Right lung (tissue), 2 donors: ENCODE measurements at regions not wholly inside any gene's neighbourhood (a gene's known extent, or its start where the extent isn't known, plus 50 kb on each side); places are given as distances from the start of the nearest gene placed in this dataset.

Experiments
- DNase-seq, 2 donors: peaks; one replicate each; pipeline ENCODE4 v3.0.0-alpha.2; 2013

DNA sequence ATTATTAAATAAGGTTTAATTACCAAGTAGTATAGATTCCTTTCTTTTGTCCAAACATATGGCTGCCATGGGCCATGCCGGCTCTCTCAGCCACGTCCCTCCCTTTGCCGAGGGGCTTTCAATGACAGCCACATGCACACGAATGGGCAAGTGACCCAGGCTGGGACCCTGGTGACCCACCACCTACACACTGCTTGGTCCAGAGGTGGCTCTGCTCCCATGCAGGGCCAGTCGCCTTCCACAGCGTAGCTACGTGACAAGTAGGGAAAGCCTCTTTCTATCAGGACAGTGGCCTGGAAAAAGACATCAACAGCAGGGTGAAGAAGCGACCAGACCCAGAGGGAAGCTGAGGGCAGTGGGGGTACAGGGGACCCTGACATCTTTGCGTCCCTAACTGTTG, 152.8 kb upstream of the CST7 start:
- no peak for DNase-seq

DNA sequence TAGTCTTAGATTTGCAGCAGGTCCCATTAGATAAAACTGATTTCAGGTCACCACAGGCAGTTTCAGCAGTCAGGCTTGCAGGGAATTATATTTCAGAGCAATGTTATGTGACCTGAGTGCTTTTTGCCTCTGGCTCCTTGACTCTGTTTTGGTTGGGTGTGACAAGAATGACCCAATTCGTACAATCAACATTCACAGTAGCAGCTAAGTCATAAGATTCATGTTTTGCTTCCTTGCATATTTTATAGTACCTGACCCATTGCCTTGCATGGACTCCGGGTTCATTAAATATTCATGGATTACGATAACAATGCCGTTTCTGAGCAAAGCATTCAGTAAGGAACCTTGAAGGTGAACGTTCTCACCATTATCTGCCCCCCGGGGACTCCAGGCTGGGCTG, 152.0 kb upstream of the CST7 start:
- DNase-seq: no peak

DNA sequence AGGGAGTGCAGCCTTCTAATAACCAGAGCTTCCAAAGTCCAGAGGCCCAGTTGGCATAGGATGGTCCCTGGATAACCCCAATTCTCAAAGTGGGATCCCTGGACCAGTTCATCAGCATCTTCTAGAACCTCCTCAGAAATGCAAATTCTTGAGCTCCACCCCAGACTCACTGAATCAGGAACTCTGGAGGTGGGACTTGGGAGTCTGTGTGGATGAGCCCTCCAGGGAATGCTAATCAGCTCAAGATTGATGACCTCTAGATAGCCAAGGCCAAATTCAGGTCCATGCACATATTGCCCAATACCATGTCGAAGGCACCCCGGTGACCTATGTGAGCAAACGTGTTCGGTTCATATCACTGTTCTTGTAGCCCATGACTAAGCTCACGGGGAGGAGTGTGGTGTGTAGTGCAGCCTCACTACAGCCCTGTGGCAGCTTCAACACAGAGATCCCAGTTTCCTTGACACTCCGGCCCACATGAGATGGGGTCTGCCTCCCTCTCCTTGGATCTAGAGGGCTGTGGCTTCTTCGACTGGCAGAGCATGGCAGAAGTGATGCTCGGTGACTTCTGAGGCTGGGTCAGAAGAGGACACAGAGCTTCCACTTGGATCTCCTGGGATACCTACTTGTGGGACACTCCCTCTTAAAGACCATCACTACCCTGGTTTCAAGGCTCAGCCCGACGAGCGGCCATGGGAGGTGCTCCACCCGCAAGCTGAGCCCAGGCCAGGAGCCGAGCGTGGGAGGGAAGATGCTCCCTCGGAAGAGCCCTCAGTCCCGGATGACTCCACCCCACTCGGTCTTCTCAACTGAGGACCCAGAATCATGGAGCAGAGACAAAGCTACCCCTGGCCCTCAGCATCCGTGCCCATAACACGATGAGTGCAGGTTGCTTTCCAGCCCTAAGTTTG, 151.1 kb upstream of the CST7 start:
- DNase-seq: no peak

DNA sequence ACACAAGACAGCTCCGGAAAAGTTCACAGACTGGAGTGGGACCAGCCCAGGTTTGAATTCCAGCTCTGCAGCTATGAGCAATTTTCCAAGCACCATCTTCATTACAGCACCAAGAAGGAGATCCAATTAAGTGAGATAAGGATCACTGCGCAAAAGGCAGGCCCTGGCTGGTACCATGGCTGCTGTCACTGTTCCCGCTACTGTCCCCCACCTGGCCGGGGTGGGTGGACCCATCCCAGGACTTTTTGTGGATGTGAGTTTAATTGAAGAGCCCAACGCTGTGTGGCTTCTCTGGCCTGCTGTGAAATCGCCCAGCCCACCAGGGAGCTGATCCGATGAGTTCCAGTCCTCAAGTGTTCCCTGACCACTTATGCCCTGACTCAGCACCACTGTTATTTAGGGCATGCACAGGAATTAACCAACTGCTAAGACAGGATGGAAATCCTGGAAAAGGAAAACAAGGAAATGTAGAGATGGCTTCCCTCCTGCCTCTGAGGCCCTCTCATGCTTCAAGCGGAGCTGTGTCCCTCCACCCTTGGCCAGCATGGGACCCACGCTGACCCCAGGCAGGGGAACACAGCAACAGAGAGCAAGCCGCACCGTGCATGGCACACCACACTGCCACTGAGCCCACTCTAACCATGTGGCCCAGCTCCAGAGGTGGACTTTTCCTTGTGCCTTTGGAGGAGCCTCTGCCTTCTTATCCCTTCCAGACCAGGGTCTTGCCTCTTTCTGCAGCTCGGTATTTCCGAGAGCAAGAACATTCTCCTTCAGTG, 150.0 kb upstream of the CST7 start:
- DNase-seq: no peak

DNA sequence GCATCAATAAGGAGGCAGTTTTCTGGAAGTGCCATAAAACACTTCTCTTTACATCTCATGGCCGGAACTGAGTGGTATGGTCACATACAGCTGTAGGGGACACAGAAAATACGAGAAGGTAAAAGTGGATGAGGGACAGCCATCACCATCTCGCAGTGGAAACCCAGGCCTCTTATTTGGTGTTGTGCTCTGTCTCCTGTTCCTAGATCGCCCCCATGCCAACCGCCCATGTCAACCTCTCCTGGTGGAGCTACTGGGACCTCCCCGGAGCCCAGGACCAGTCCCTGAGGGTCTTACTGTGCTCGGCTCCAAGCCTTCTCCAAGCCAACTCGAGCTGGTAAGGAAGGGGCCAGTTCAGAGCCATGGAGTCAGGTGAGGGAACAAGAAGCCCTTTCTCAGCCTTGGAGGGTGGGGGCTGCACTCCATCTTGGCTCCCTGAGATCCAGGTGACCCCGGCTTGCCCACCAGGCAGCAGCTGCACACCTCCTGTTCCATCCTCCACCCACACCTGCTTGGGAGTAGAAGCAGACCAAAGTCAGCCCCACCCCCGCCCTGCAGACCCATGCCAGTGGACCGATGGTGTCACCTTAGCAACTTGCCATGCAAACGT, 149.0 kb upstream of the CST7 start:
- DNase-seq: no peak

DNA sequence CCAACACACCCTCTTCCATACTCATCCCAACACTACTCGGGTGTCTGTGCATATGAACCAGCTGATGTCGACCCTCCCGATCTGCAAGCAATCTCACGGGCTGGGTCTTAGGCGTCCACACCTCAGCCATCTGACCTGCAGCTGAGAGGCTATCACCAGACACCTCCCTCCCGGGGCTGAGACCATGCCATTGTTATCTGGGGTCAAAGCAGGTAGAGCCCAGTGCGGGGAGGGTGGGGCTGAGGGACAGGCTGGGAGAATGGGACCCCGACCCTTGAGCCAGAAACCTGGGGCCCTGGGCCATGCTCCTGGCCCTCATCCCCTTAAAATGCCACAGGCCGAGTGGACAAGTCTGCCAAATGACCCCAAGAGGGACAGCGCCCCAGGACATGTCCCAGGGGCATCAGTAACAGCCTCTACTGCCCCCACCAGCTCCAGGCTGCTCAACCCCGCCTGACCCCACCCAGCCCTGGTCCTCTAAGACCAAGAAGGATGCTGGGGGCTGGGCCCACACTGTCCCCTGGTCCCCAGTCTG, 146.7 kb upstream of the CST7 start:
- no peak for DNase-seq

DNA sequence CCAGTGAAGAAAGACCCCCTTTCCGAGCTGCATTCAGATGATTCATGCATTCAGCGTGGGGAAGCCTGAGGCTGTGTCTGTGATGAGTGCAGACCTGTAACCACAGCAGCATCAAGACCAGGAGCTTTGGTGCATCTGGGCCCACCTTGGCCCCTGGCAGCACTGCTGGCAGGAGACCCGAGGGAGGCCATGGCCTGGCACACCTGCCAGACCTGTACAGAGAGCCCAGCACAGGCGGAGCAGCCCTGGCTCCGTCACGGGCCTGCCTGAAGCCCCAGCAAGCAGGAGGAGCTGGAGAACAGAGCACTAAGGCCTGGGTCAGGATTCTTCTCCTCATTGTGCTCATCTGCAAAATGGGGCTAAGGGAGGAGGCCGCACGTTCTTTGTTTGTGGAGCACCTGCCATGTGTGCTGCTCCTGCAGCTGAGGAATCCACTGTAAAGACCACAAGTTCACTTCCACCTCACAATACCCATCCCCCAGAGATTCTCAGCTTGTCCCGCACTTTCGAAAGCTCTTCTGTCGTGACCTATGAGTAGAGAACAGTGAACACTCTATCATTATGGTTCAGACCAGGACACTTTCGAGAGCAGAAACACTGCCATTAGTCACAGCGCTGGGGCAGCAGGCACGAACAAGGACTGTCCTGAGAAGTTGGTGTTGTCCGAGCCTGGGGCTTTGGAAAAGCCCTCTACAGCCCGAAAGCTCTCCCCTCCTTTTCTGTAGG, 144.4 kb upstream of the CST7 start:
- no peak for DNase-seq

DNA sequence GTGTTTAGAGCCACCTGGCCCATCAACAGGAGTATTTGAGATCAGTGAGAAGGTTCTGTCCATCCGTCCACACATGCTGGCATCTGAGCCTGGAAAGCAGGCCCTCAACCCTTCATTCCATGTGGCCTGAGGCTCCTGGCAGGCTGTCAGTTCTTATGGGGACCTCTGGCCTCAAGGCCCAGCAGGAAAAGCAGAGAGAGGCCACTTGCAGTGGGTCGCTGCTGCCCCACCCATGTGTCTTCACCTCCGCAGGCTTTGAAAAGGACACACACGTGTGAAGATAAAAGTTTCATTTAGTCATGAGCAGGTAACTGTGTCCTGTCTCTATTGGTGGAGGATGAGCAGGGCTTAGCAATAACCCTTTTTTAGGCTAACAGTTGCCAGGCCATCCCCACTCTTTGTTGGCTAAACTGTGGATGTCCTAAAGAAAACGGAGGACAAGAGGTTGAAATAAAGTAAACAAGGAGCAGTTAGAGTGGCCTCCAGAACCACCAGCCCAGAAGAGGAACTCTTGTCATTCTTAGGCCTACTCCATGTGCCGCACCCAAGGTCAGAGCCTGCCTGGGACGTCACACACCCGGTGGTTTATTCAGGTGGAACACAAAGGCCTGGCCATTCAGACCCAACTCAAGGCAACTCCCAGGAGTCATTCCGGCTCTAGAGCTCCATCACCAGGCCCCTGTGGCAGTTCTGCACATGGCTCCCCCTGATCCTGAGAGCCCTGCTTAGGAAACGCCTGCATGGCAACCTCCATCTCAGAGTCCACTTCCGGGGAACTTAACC, 143.4 kb upstream of the CST7 start:
- DNase-seq: no peak

DNA sequence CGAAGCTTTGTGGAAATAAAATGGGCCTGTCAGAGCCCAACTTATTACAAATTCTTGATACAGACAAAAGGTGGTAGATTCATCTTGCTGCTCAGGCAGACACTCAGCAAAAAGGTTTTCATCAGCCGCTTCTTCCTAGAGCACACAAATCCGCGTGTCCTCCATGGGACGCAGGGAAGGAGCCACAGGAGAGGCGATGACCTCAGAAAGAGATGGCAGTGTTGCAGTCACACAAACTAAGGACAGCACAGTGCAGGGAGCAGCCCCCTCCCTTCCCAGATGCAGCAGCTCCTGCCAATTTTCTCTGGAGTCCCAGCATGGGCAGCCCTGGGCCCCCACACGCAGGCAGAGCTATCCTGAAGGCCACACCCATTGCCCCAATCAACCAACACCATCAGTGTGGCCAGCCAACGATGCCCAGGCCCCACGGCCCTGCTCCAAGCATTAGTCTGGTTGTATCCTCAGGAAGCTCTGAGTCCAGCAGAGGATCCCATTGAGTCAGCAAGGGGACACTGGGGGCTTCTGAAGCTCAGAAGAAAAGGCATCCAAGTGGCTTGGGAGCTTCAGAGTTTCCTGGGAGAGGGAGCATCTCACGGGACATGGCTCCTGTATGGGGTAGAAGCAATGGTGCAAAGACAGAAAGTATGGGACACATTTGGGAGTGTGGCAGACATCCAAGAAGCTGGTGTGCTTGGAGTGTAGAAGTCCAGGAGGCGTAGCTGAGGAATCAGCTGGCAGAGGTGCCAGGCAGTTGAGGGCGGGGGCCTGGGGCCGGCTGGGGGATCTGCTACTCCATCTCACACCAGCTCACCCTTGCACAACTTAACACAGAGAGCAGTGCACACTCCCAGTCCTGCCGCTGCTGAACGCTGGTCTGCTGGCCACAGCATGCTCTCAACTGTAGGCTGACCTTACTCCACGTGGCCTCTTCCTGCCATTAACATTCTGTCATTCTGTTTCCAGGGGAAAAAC, 142.1 kb upstream of the CST7 start:
- DNase-seq: no peak

DNA sequence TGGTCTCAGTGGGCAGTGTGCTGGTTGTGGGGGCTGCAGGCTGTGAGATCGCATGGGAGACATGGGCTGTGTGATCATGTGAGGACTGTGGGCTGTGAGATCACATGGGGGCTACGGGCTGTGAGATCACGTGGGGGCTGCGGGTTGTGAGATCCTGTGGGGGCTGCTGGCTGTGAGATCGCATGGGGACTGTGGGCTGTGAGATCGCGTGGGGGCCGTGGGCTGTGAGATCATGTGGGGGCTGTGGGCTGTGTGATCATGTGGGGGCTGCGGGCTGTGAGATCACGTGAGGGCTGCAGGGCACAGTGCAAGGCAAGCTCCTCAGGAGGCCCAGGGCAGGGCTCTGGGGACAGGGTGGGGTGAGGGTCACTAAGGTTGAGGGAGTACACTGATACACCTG, 140.5 kb upstream of the CST7 start:
- DNase-seq: no peak

DNA sequence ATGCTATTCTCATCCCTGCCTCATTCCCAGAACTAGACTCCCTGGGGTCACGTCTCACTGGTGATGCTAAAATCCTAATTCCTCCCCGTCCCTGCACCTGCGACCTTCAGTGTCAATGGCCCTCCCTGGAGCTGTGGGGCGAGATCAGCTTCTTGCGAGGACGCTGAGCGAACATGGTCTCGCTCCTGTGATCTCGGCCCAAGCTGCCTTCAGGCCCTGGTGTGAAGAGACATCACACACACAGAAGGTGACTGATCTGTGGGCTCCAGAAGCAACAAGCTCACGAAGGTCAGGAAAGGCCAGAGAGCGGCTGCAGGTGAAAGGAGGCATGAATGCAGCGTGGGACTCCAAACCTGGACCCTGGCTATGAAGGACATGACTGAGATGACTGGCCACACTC, 139.5 kb upstream of the CST7 start:
- DNase-seq: no peak

DNA sequence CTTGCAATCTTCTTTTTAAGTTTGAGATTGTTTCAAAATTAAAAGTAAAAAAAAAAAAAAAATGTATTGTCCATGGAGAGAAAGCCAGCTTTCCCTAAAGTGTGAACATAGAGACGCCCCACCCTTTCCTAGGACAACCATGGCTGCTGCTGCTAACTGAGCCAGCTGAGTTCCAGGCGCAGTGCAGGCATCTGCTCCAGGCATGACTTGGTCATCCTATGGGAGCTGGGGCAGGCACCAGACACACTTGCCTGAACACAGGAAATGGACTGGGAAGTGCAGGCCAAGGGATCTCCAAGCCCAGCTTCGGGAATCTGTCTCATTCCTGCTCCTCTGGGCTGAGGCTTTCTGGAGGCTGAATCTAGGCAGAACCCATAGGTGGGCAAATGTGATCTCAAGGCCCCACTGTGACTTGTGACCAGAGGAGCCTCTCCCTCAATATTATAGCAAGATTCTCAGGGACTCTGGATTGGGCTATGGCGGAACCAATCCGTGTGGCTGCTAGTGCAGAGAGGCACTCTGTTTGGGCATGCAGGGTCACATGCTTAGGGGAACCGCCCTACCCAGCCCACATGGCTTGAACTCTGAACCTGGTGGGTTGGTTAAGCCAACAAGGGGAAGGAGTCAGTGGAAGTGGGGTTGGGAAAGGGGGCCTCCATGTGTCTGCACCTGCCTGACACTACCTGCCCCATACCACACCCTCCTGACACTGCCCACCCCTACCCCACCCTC, 138.2 kb upstream of the CST7 start:
- no peak for DNase-seq

DNA sequence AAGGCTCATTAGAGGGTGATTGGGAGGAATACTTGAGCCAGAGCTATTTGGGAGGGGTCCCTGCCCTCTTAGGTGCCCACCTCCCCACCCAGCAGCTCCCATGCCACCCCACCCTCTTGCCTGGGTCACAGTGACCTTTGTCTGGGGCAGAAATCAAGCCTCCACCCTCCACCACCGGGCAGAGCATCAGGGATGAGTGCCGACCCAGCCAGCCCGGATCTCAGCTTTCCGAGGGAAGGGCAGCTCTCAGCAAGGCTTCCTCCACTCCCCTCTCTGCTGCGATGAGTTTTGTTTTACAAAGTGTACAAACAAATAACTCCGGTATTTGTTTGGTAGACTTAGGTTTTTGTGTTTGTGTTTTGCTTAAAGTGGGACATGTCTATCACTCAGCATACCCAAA, 136.7 kb upstream of the CST7 start:
- no peak for DNase-seq

DNA sequence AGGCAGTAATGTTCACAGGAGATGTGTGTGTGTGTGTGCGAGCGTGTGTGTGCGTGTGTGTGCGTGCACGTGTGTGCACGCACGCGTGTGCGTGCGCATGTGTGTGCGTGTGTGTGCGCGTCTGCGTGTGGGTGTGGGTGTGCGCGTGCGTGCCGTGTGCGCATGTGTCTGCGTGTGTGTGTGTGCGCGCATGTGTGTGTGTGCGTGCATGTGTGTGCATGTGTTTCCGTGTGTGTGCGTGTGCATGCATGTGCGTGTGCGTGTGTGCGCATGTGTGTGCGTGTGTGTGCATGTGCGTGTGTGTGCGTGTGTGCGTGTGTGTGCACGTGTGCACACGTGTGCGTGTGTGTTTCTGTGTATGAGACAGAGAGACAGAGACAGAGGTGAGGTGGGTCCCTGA, 136.0 kb upstream of the CST7 start:
- DNase-seq: no peak

DNA sequence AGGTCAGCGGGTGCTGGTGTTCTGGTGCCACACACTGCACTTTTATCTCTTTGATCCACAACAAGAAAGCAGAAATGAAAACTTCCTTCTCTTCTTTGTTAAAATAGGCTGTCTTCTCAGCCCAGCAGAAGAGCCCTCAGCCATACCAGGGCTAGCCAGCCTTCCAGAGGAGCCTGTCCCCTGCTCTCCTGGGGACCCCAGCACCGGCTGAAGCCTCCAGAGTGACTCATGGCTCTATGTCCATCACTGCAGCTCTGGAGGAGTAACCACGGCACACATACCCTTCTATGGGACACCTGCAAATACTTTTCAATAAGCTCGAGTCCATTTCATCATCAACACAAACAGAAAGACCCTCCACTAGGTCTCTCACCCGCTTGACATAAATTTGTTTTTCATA, 135.6 kb upstream of the CST7 start:
- no peak for DNase-seq

DNA sequence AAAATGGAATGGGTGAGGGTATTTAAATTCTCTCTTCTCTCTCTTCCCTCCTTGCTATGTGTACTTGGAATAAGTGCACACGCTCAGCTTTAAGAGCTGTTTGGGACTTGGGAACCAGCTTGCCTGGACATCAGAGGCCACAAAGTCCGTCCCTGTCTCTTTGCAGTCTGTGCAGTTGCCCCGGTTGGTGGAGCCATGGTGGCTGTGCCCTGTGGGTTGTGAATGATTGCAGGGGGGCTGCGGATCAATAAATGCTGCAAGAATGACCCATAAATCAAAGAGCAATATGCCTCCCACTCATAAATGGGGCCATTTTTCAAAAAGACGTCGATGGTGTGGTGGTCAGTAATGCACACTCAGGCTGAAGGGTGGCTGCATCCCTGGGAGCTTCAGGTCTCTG, 135.1 kb upstream of the CST7 start:
- DNase-seq: no peak

DNA sequence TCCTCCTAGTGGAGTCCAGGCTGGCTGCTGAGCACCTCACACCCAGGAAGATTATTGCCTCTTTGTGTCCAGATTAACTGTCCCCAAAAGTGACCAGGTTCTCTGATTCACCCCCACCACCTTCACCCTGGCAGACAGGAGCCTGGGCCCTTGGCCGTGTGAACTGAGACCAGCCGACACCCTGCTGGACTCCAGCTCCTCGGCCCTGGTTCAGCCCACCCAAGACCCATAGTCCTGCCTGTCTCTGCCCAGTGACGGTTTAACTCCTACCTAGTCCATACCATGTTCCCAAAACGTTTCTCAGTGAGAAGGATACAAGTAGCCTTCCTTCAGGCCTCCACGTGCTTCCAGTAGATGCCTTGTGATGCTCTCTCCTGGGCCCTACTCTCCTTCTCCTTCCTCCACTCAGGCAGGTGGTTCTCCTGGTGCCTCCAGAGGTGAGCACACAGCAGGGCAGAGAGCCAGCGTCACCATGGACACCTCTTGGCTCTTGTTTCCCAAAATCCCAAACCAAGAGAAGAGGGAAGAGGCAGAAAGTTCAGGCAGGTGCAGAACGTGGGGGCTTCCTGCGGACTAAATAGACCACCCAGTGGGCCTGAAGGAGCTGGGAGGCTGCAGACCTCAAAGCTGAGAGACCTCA, 134.4 kb upstream of the CST7 start:
- DNase-seq: no peak

DNA sequence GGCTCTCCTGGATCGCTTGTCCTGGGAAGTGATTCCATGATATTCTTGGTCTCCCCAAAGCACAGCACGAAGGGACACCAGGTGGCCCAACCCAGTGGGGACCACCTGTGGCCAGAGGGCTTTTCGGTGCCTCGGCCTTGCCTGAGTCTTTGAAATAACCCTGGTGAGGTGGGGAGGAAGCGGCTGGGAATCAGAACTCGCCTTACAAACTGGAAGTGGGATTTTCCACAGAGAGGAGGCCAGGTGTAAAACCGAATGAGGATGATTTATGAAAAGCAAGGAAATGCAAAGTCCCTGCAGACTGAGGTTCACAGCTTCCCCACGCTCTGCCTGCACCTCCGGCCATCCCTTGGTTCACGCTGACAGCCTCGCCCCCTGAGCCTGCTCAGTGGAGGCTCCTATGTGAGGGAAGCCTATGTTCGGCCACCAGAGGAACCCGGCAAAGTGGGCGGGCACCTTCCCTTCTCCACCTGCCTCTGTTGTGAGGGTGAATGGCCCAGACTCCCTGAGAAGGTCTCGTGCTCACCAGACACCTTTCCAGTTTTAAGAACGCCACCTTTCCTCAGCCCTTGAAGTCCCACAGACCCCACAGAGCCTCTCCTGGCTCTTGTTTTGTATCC, 133.8 kb upstream of the CST7 start:
- no peak for DNase-seq
